ENCODE measurements at regions not wholly inside any gene's neighbourhood (a gene's known extent, or its start where the extent isn't known, plus 50 kb on each side); places are given as distances from the start of the nearest gene placed in this dataset.

DNA sequence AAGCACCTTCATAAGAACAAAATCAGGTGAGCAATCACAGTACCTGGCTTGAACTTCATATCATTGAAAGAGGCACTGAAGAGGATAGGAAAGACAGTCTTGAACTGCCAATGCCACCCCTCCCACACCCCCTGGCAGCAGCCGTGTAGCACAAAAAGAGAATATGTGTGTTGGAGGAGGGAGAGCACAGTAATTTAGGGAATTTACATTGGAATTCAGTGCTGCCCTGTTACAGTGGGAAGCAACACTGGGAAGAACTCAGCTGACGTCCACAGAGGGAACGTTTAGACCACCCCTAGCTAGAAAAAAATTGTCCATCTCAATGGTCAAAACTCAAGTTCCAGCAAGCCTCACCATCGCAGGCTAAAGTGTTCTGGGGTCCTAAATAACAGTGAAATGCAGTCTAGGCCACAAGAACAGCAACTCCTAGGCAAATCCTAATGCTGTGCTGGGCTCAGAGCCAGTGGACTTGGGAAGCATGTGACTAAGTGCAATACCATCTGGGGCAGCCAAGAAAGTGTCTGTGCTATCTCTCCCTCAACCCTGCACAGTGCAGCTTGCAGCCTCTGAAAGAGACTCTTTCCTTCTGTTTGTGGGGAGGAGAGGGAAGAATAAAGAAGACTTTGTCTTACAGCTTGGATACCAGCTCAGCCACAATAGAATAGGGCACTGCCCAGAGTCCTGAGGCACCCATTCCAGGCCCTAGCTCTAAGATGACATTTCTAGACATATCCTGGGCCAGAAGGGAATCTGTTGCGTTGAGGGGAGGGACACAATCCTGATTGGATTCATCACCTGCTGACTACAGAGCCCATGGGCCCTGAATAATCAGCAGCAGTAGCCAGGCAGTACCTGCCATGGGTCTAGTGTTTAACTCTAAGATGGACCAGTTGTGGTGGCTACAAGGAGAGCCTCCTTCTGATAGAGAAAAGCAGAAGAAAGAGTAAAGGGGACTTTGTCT lies 62.1 kb upstream of the VLDLR start:
- no peak for TF ChIP-seq CTCF (IDR thresholded peaks at IDR 0.05; ENCODE audit: borderline replicate concordance, control extremely low read depth, extremely low read depth, insufficient read depth, missing control alignments)
- DNase-seq (ENCODE audit: low spot score): no peak
- in situ Hi-C loops (cut with MboI; ENCODE audit: low sequenced_read_pairs, unreplicated experiment): no loop called here

- in situ Hi-C loops (cut with MboI; ENCODE audit: low sequenced_read_pairs, unreplicated experiment): no loop called here
Measured at GRCh38 chr9:2560180-2560579, 61.4 kb upstream of the VLDLR start.

DNA sequence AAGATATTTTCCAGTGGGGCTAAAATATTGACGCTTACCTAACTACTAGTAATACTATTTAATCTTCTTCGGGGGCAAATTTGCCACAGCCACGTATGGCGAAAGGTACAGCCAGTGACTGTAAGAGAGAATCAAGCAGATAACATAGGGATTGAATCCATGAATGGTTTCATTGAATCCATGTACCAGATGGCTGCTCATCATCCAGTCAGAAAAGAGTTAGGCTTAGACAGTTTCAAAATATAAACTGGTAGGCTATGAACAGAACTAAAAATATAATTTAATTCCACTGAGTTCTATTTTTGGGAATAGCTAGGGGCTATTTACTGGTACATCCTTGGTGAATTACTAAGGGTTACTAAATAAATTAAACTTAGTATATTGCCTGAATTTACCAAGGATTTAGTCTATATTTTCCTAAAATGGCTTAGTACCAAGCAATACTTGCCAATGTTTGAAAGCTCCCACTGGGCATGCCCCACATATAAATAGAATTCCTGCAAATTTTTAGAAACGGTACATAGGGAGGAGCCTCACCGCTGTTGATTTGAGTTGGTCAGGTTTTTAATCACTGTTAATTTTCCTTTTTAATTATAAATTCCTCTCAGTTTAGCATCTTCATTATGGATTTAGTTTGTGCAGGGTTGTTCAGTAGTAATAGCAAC lies 55.8 kb upstream of the VLDLR start:
- TF ChIP-seq CTCF (IDR thresholded peaks at IDR 0.05; ENCODE audit: borderline replicate concordance, control extremely low read depth, extremely low read depth, insufficient read depth, missing control alignments): no peak
- in situ Hi-C loops (cut with MboI; ENCODE audit: low sequenced_read_pairs, unreplicated experiment): no loop called here
- DNase-seq (ENCODE audit: low spot score): no peak

More at GRCh38 chr9:2560180-2560579, 61.4 kb upstream of the VLDLR start:
- TF ChIP-seq CTCF (IDR thresholded peaks at IDR 0.05; ENCODE audit: borderline replicate concordance, control extremely low read depth, extremely low read depth, insufficient read depth, missing control alignments): no peak
- no peak for DNase-seq (ENCODE audit: low spot score)

DNA sequence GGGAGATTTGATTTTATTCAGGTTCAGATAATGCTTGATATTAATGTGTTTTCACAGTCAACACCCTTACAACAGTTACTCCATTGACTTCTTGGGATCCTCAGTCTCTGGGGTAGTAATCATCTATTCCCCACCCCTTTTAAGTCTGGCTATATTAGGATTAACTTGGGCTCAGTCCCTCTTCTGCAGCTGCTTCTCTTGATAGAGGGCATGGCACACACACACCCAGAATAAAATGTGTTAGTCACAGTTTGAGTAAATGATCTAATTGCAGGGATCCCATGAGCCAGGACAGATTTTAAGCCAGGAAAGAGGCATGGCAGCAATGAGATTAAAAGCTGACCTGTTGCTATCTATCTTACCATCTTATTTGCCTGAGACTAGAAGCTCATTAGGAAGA lies 53.7 kb upstream of the VLDLR start:
- DNase-seq (ENCODE audit: low spot score): no peak
- no peak for TF ChIP-seq CTCF (IDR thresholded peaks at IDR 0.05; ENCODE audit: borderline replicate concordance, control extremely low read depth, extremely low read depth, insufficient read depth, missing control alignments)
- in situ Hi-C loops (cut with MboI; ENCODE audit: low sequenced_read_pairs, unreplicated experiment): no loop called here

GRCh38 chr9:2568689-2569088 lies 52.9 kb upstream of the VLDLR start:
- in situ Hi-C loops (cut with MboI; ENCODE audit: low sequenced_read_pairs, unreplicated experiment): no loop called here
- DNase-seq (ENCODE audit: low spot score): no peak
- TF ChIP-seq CTCF (IDR thresholded peaks at IDR 0.05; ENCODE audit: borderline replicate concordance, control extremely low read depth, extremely low read depth, insufficient read depth, missing control alignments): no peak

DNA sequence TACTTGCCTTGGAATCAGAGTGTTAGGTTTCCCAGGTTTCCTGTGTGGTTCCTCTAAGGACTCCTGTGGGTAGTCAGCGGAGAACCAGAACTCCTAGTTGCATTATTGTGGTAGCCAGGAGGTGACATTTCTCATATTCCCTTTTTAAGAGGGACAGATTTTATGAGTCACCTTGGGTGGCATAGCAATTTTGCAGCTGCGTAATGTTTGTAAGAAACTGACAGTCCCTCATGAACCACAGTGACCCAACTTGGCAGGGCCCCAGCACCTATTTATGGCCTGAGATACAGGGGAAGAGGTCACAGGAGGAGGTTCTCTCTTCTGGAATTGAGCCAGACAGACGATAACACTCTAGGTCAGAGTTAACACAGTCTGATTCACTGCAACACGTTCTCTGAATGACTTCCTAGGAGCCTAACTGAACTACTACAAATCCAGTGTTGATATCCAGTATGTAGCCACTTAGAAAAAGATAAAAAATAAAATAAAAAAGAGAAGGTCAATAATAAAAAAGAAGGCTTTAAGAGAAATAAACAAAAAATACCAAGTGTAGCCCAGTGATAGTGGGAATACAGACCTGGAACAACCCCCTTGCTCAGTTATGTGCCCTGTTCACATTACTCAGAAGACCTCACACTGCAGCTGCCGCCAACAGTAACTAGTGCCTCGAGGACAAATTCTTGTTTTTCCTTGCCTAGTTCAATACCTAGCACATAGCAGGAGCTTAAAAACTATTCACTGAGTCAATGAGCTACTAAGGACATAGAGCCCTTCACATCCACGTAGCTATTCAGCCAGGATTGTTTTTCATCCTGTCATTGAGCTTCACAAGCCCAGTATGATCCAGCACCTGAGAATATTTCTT lies 50.7 kb upstream of the VLDLR start:
- no peak for TF ChIP-seq CTCF (IDR thresholded peaks at IDR 0.05; ENCODE audit: borderline replicate concordance, control extremely low read depth, extremely low read depth, insufficient read depth, missing control alignments)
- in situ Hi-C loops (cut with MboI; ENCODE audit: low sequenced_read_pairs, unreplicated experiment): no loop called here
- DNase-seq (ENCODE audit: low spot score): peak; percentile 18

Measured in GM13976 (cell line).